H9 (cell line): ENCODE measurements at regions not wholly inside any gene's neighbourhood (a gene's known extent, or its start where the extent isn't known, plus 50 kb on each side); places are given as distances from the start of the nearest gene placed in this dataset.

Experiments used
- DNase-seq: peaks from one replicate; pipeline ENCODE4 v3.0.0-alpha.2; 2017
- H2AFZ ChIP-seq: one replicate; pipeline ENCODE4 v1.6.1; 2013; ENCODE audit warnings: mild to moderate bottlenecking, low read length, control low read depth, moderate library complexity
- H2AK5ac ChIP-seq: 2 replicates; pipeline ENCODE4 v1.6.1; 2013; ENCODE audit warnings: low read length, control low read depth, mixed read lengths; ENCODE audit not compliant: insufficient read length
- H2BK120ac ChIP-seq: one replicate; pipeline ENCODE4 v1.6.1; 2013; ENCODE audit warnings: low read depth, mild to moderate bottlenecking, low read length, control low read depth, inconsistent platforms; ENCODE audit not compliant: poor library complexity, severe bottlenecking
- H2BK12ac ChIP-seq: 2 replicates; pipeline ENCODE4 v1.6.1; 2013; ENCODE audit warnings: low read length, control low read depth, mixed read lengths, low read depth; ENCODE audit not compliant: insufficient read length
- H2BK15ac ChIP-seq: 2 replicates; pipeline ENCODE4 v1.6.1; 2013; ENCODE audit warnings: low read depth, low read length, control low read depth
- H2BK20ac ChIP-seq: one replicate; pipeline ENCODE4 v1.6.1; 2013; ENCODE audit warnings: low read depth, mild to moderate bottlenecking, low read length, control low read depth, inconsistent platforms; ENCODE audit not compliant: poor library complexity, severe bottlenecking
- H2BK5ac ChIP-seq: 2 replicates; pipeline ENCODE4 v1.6.1; 2013; ENCODE audit warnings: low read length, control low read depth, mixed read lengths; ENCODE audit not compliant: insufficient read length
- H3K14ac ChIP-seq: 2 replicates; pipeline ENCODE4 v1.6.1; 2013; ENCODE audit warnings: low read length, control low read depth; ENCODE audit not compliant: insufficient read depth
- H3K18ac ChIP-seq: 2 replicates; pipeline ENCODE4 v1.6.1; 2013; ENCODE audit warnings: low read depth, mild to moderate bottlenecking, mixed read lengths, low read length, control low read depth; ENCODE audit not compliant: insufficient read length
- H3K23ac ChIP-seq: 2 replicates; pipeline ENCODE4 v1.6.1; 2013; ENCODE audit warnings: low read length, control low read depth, mixed read lengths, low read depth; ENCODE audit not compliant: insufficient read length
- H3K23me2 ChIP-seq: 2 replicates; pipeline ENCODE4 v1.6.1; 2013; ENCODE audit warnings: low read depth, mild to moderate bottlenecking, mixed read lengths, low read length, control low read depth; ENCODE audit not compliant: insufficient read length, poor library complexity, severe bottlenecking
- H3K27ac ChIP-seq: 2 replicates; pipeline ENCODE4 v1.5.1; 2013; ENCODE audit warnings: low read length, control low read depth, mixed read lengths, low read depth; ENCODE audit not compliant: insufficient read length
- H3K27me3 ChIP-seq: 2 replicates; pipeline ENCODE4 v1.6.1; 2013; ENCODE audit warnings: low read length, control low read depth, inconsistent platforms; ENCODE audit not compliant: insufficient read depth
- H3K4ac ChIP-seq: 2 replicates; pipeline ENCODE4 v1.6.1; 2013; ENCODE audit warnings: low read depth, mild to moderate bottlenecking, control low read depth, inconsistent platforms, low read length, moderate library complexity
- H3K4me1 ChIP-seq: 2 replicates; pipeline ENCODE4 v1.6.1; 2013; ENCODE audit warnings: low read length, control low read depth, inconsistent platforms; ENCODE audit not compliant: insufficient read depth
- H3K4me2 ChIP-seq: 2 replicates; pipeline ENCODE4 v1.6.1; 2013; ENCODE audit warnings: low read length, control low read depth, mixed read lengths; ENCODE audit not compliant: insufficient read length, insufficient read depth
- H3K56ac ChIP-seq: 2 replicates; pipeline ENCODE4 v1.6.1; 2013; ENCODE audit warnings: low read depth, mild to moderate bottlenecking, mixed read lengths, low read length, control low read depth; ENCODE audit not compliant: insufficient read length
- H3K79me1 ChIP-seq: 2 replicates; pipeline ENCODE4 v1.6.1; 2013; ENCODE audit warnings: low read depth, mild to moderate bottlenecking, moderate library complexity, low read length, control low read depth, inconsistent platforms; ENCODE audit not compliant: insufficient read depth, poor library complexity, severe bottlenecking
- H3K79me2 ChIP-seq: 2 replicates; pipeline ENCODE4 v1.6.1; 2013; ENCODE audit warnings: low read length, control low read depth, inconsistent platforms; ENCODE audit not compliant: insufficient read depth
- H3K9ac ChIP-seq: 2 replicates; pipeline ENCODE4 v1.6.1; 2013; ENCODE audit warnings: low read length, control low read depth, mixed read lengths; ENCODE audit not compliant: insufficient read length; ENCODE audit errors: extremely low read depth
- H3K9me3 ChIP-seq: one replicate; pipeline ENCODE4 v1.6.1; 2013; ENCODE audit warnings: low read depth, low read length, inconsistent platforms; ENCODE audit not compliant: control insufficient read depth
- H3T11ph ChIP-seq: one replicate; pipeline ENCODE4 v1.6.1; 2013; ENCODE audit warnings: mild to moderate bottlenecking, low read length, control low read depth, inconsistent platforms
- H4K20me1 ChIP-seq: one replicate; pipeline ENCODE4 v1.6.1; 2013; ENCODE audit not compliant: control insufficient read depth, insufficient read length, insufficient read depth
- H4K5ac ChIP-seq: 2 replicates; pipeline ENCODE4 v1.6.1; 2013; ENCODE audit warnings: low read depth, mild to moderate bottlenecking, mixed read lengths, low read length, control low read depth; ENCODE audit not compliant: insufficient read length
- H4K8ac ChIP-seq: replicated peaks from 2 replicates; pipeline ENCODE4 v1.6.1; 2013; ENCODE audit warnings: low read length, control low read depth, mixed read lengths, low read depth; ENCODE audit not compliant: insufficient read length
- H4K91ac ChIP-seq: 2 replicates; pipeline ENCODE4 v1.6.1; 2013; ENCODE audit warnings: low read depth, mild to moderate bottlenecking, moderate library complexity, mixed read lengths, low read length, control low read depth; ENCODE audit not compliant: insufficient read length
- H3K27ac Mint-ChIP-seq, 3 experiments: 2 replicates in 2 of 3; 3 replicates in 1 of 3; pipeline ENCODE4 v1.8.0; 2020 to 2021; ENCODE audit warnings: mixed read lengths in 3 of 3, mild to moderate bottlenecking in 1 of 3, moderate library complexity in 1 of 3
- H3K27me3 Mint-ChIP-seq: 2 replicates; pipeline ENCODE4 v1.8.0; 2021; ENCODE audit warnings: low read depth, mild to moderate bottlenecking, moderate library complexity, mixed read lengths
- H3K36me3 Mint-ChIP-seq, 3 experiments: 2 replicates in 2 of 3; 3 replicates in 1 of 3; pipeline ENCODE4 v1.8.0; 2020 to 2021; ENCODE audit warnings: low read depth in 3 of 3, mixed read lengths in 3 of 3; ENCODE audit not compliant: insufficient read depth in 1 of 3
- H3K4me1 Mint-ChIP-seq, 2 experiments: 2 replicates each; pipeline ENCODE4 v1.8.0; 2020; ENCODE audit warnings: mixed read lengths in 2 of 2
- H3K4me3 Mint-ChIP-seq, 2 experiments: 2 replicates in 1 of 2; 3 replicates in 1 of 2; pipeline ENCODE4 v1.8.0; 2020 to 2021; ENCODE audit warnings: mild to moderate bottlenecking in 2 of 2, mixed read lengths in 2 of 2, moderate library complexity in 1 of 2
- H3K9me3 Mint-ChIP-seq, 2 experiments: 2 replicates in 1 of 2; 3 replicates in 1 of 2; pipeline ENCODE4 v1.8.0; 2020; ENCODE audit warnings: mild to moderate bottlenecking in 2 of 2, mixed read lengths in 2 of 2, moderate library complexity in 1 of 2
- WGBS: extraction: QIAGEN DNeasy Blood & Tissue Kit; methylation state at CpG from one replicate; pipeline ENCODE4 v1.1.7; 2013; ENCODE audit warnings: missing lambda C conversion rate, low lambda C conversion rate, mixed read lengths; ENCODE audit not compliant: insufficient read length; ENCODE audit errors: extremely low coverage; 5-methylcytosine and 5-hydroxymethylcytosine counted together
- TF ChIP-seq, protein P1 (sequence below): fragments of 200-600 bp; sonication (generic); conservative IDR thresholded peaks from 3 replicates; pipeline ENCODE4 v1.8.0; 2021; ENCODE audit warnings: antibody characterized with exemption, mild to moderate bottlenecking

DNA sequence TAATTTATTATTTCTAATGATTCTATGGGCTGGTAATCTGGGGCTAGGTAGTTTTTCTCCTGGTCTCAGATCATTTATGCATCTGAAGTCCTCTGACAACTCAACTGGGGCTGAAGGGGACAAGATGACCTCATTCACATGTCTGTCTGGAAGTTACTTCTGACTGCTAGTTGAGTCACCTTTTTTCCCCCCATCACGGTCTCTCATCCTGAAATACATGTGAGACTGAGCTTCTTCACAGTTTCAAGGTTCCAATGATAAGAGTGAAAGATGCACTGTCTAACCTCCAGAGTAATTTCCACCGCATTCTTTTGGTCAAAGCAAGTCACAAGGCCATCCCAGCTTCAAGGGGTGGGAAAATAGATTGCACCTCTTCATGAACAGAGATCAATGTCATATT, 356.7 kb upstream of the RPS6KA3 start:
- Mint-ChIP-seq H3K36me3 (no peaks in the 10 kb centered on the region), H3K27me3 (no peaks in the 10 kb centered on the region), H3K4me3 (no peak overlapping the region), H3K9me3 (peaks cover 7 to 23% of the 10 kb centered on the region in 2 experiments; a peak in 3 of 5 replicates), H3K27ac (no peak overlapping the region), H3K4me1 (0 out of 4 replicates have a peak, but pooled peaks cover 0 to 3% of the 10 kb centered on the region in 2 experiments)
- Histone ChIP-seq H2BK12ac (no peak overlapping the region), H2BK5ac (no peak overlapping the region), H3K18ac (no peak overlapping the region), H3K27ac (no peak overlapping the region), H3T11ph (no peak overlapping the region), H3K9ac (no peak overlapping the region), H2BK20ac (no peak overlapping the region), H3K56ac (no peak overlapping the region), H2AFZ (no peak overlapping the region), H2BK15ac (no peak overlapping the region), H3K4me1 (no peaks in the 10 kb centered on the region), H2AK5ac (no peak overlapping the region), H3K4me2 (no peak overlapping the region), H4K20me1 (no peaks in the 10 kb centered on the region), H3K79me1 (no peaks in the 10 kb centered on the region), H4K5ac (no peak overlapping the region), H4K91ac (no peak overlapping the region), H3K27me3 (no peaks in the 10 kb centered on the region), H2BK120ac (no peak overlapping the region), H3K4ac (no peak overlapping the region), H3K9me3 (peaks cover 29% of the 10 kb centered on the region), H3K23me2 (no peaks in the 10 kb centered on the region), H3K23ac (no peak overlapping the region), H3K79me2 (no peaks in the 10 kb centered on the region), H3K14ac (no peak overlapping the region), H4K8ac (no peak overlapping the region)
- no CpG with 5 or more reads among the region's 2 CpGs for WGBS
- no peak for DNase-seq
- TF ChIP-seq, protein P1, sequence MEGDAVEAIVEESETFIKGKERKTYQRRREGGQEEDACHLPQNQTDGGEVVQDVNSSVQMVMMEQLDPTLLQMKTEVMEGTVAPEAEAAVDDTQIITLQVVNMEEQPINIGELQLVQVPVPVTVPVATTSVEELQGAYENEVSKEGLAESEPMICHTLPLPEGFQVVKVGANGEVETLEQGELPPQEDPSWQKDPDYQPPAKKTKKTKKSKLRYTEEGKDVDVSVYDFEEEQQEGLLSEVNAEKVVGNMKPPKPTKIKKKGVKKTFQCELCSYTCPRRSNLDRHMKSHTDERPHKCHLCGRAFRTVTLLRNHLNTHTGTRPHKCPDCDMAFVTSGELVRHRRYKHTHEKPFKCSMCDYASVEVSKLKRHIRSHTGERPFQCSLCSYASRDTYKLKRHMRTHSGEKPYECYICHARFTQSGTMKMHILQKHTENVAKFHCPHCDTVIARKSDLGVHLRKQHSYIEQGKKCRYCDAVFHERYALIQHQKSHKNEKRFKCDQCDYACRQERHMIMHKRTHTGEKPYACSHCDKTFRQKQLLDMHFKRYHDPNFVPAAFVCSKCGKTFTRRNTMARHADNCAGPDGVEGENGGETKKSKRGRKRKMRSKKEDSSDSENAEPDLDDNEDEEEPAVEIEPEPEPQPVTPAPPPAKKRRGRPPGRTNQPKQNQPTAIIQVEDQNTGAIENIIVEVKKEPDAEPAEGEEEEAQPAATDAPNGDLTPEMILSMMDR, result no peak
